Posterior cingulate gyrus (tissue), 11 donors: ENCODE measurements at regions not wholly inside any gene's neighbourhood (a gene's known extent, or its start where the extent isn't known, plus 50 kb on each side); places are given as distances from the start of the nearest gene placed in this dataset.

Experiments
- DNase-seq, 10 donors: peaks; one replicate each; pipeline versions ENCODE4 v3.0.0 to v3.0.0-alpha.2; 2020 to 2021; ENCODE audit warnings: mixed read lengths in 3 of 10
- intact Hi-C: fragments of 100-400 bp; cut with DNase I; formaldehyde crosslinking; loops from one replicate; pipeline ENCODE4 v1.15.1; 2023

DNA sequence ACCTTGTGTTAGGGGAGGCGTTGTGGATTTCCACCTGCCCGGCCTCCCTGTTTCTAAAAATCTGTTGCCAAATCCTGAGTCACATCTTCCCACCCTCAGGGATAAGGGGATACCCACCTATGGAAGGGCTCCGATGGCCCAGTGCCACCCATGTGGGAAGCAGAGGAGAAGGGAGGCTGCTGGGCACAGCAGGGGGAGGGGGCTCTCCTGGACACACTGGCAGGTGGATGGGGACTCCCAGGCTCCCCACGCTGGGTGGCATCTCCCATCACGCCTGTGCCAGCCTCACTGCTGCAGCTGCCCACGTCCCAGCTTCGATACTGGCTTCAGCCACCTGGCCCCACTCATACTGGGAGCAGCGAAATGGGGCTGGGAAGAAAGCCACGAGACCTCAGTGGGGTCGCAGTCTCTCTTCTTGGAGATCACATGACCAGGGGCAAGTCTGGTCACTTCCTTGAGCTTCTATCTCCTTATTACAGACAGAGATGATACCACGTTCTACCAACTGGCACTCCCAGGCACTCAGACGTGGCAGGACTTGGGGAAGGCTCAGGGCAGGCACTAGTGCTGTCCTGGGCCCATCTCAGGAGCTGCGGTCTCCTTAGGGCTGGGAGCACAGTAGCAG lies 72.2 kb downstream of the PITPNM2 start:
- intact Hi-C loops = no loop called here
- no peak for DNase-seq

DNA sequence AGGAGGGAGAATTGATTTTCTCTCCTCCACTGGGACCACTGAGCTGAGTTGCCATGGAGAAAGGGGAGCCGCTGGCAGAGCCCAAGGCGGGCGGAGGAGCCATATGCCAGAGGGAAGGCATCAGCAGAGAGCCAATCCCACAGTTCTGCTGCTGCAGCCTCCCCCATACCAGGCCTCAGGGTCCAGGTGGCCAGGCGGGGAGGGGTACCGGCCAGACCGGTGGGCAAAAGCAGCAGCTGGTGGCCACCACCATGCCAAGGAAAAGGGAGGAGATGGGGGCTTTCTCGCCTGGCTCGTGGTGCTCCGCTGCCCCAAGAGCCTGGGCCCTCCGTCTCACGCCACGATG lies 72.8 kb downstream of the PITPNM2 start:
- intact Hi-C loops = no loop called here
- peak in 6 of 10 donors; percentile 59 to 94 (median 76) for DNase-seq

DNA sequence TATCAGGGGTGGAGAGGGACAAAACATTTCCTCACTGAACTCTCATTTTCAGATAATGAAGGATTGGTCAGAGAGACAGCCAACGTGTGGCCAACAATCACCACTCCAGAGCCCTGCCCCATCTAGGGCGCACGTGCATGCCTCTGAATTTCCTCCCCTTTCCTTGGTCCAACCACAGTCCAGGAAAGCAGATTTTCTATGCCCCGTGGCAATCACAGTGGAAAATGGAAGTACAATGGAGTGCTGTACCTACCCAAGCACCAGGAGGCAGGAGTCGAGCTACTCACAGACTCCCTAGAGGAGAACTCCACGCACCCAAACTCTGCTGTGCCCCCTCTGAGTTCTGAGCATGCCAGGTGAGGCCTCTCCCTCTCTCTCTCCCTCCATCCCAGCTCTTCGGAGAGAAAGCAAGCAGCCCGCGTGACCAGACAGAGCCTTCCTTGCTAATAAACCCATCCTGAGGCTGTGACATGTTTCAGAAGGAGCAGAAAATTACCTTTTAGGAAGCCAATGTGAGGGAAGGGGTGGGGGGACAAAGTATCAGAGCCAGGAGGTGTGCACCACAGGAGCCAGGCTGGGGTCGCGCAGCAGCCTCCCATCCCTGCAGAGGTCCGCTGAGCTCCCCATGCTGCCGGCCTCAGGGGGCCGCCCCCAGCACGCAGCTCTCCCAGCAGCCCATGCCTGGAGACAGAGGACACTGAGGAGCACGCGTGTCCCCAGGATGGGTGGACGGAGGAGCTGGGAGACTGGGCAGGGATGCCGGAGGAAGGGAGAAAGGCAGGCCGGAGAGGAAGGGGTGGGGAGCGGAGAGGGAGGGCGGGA lies 73.4 kb downstream of the PITPNM2 start:
- DNase-seq = no peak
- intact Hi-C loops = no loop called here

DNA sequence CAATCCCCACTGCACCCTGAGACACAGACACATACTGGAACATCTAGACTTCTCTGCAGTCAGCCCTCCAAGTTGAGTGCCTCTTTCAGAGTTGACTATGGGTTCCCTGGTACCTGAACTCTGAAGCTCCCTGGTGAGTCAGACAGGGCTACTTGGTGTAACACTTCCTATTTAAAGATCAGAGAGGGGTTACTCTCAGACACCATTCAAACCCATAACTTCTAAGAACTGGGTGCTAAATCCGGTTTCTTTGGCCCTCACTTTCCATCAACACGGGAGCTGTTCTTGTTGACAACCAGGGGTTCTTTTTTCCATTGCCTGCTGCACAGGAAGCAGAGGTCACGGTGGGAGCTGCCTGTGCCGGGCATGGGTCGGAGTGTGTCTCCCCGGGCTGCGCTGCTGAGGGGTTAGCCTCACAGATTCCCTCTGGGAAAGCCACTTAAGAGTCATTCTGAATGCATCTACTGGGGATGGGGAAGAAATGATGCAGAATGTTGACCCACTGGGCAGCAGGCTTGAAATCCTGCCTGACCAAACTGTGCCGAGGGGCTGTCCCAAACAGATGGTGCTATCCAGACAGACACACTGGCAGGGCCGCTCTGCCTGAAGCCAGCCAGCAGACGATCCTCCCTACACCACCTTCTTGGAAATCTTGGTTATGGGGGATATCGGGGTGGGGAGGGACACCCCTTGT lies 74.1 kb downstream of the PITPNM2 start:
- intact Hi-C loops = no loop called here
- peak in 1 of 10 donors; percentile 63 for DNase-seq

DNA sequence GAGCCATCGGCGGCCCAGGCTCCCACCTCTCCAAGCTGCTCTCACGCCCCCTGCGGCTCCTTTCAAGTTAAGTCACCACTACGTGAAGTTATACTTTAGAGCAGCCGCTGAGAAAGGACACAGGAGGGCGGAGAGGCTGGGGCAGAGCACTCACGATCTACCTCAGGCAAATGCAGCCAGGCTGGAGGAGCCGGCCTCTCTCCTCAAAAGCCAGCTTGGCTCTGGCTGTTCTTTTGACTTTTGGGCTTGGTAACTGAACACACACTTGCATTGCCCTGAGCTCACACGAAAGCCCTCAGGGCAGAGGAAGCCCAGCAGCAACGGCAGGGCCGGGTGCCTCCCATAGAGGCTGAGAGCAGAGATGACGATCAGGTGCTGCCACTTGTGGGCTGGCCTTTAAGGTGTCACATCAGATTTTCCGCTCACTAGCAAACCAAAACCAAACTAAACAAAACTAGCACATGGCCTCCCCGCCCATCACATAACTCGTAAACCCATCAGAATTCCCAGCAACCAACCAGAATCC lies 75.2 kb downstream of the PITPNM2 start:
- peak in 2 of 10 donors; percentile 80 to 85 for DNase-seq
- intact Hi-C loops = no loop called here

DNA sequence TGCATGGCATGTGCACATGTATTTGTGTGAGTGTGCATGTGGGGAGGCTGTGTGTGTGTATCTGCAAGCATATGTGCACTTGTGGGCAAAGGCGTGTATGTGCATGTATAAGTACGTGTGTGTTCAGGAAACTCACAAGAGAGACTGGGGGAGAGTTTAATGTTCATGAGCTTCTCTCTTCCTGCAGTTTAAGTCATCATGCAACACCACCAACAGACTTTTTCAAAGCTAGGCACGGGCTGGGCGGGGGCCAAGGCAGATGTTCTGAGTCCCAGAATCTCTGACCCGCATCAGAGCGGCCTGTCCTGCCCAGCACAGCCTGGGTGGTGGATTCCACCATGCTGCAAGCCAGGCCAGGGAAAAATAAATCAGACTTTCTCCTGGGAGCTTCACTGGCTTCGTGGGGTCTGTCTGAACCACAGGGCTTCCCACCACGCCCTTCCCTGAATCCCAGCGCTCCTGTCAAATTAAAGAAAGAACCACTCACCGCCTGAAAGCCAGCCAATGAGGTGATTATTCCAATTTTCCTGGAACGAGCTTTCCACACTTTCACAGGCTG lies 75.7 kb downstream of the PITPNM2 start:
- intact Hi-C loops = no loop called here
- DNase-seq = peak in 1 of 10 donors; percentile 84

DNA sequence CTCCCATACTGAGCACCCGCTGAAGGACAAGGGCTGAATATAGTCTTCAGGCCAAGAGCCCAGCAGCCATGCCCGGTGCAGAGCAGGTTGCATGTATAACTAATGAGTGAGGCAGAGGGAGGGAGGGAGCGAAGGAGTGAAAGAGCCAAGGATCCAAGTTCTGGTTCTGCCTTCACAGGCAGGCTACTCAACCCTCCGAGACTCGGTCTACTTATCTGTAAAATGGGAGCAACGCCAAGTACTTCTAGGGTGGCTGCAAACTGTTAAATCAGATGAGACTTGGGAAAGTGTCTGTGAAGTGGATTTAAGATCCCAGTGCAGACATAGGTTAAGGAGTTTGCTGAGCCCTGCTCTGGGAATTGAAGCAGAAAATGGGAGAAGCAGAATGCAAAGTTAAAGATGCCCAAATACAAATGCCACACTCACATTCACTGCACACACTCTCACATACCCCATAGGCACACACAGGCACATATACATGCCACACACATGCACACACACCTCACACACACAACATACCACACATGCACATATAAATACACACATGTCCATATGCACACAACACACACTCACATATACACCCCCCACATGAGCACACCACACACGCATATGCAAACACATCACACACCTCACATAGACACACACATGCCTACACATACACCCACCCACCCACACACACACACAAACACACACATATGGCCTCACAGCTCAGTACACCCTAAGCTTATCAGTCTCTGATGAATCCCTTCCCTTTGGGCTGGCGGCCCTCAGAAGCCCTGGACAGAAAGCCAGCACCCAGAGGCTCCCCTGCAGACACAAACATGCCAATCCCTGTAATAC lies 76.7 kb downstream of the PITPNM2 start:
- intact Hi-C loops = no loop called here
- peak in 1 of 10 donors; percentile 49 for DNase-seq

DNA sequence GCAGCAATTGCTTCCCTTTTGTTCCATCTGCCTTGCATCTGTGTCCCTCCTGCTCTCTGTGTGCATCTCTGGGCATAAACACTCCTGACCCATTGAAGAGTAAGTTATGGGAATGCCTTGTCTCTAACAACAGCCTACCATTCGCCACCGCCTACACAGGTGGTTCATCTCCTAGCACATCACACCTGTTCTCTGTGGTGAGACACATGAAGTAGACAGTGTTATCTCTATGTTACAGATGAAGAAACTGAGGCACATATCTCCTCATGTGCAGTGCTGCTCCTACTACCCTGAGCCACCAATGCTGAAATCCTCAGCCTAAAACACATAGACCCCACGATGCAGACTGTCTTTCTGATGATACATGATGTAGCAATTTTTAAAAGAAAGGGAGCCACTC lies 77.6 kb downstream of the PITPNM2 start:
- intact Hi-C loops = no loop called here
- peak in 1 of 10 donors; percentile 2 for DNase-seq

DNA sequence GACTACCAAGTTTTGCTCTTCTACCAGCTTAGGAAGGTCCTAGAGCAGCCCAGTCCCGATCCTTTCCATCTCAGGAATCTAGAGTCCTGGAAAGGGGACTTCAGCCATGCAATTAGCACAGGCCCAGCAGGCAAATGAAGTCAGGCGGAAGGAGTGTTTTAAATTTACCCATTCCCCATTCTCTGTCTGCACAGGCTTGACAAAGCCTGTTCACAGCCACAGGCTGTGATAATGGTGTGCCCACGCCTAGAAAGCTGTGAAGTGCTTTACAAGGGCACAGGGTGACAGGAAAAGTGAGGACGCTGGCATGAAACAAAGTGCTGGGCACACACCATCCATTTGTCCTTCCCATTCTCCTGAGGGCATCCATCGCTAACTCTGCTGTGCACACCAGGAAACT lies 79.0 kb downstream of the PITPNM2 start:
- peak in 2 of 10 donors; percentile 73 to 77 for DNase-seq
- intact Hi-C loops = no loop called here

DNA sequence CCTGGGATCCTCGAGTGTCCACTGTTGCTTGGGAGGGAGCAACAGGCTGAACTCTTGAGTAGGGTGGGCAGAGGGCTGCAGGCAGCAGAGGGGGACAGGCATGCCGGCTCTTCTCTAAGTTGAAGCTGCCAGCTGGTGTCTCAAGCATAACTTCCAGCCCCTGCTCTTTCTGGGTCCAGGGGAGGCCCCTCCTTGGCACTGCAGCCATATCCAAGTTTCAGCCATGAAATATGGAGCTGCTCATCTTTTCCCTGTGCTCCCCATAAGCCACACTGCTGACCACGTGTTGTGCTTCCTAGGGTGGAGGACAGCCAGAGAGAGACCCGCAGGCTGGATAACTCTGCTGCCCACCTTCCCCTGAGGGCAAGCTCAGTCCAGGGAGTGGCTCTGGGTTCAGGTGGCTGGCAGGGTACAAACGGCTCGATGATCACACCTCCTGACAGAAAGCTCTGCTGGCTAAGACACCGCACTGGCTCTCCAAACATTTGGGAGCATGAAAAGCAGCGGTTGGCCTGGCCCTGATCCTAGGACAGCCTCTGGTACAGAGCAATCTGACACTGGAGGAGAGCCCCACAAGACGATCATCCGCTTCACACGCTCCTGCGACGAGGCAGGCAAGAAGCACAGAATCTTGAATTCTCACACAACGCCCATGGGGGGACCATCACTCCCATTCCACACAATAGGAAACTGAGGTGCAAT lies 79.6 kb downstream of the PITPNM2 start:
- intact Hi-C loops = no loop called here
- peak in 2 of 10 donors; percentile 80 to 84 for DNase-seq

DNA sequence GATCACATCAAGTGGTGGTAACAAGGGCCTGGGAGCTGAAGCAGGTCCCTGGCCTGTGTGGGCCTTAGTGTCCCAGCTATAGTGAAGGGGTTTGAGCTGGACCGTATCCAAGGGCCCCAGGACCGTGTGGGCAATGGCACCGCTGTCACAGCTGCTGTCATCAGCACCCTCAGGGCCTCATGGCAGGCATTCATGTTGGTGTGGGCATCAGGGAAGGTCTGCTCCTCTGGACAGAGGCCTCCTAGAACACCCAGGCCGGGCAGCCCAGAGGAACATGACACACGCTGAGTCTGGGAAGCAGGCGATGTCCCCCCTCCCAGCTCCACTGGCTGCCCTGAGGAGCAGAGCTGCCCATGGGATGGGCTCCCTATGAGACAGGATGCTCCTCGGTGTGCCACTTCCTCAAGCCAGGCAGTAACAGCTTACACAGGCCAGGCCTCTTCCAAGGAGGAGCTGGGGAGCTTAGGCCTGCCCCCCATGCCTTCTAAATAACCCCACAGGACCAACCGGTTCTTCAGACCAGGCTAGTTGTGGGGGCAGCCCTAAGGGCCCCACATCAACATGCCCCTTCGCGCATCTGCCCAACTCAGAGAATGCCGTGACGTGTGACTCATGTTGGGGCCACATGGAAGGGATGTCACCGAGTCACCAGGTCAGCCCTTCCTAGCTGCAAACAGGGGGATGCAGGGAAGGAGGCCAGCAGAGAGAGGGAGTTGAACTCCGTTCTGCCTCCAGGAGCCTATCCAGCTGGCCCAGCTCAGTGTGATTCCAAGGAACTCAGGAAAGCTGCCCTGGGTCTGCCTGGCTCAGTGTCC lies 80.4 kb downstream of the PITPNM2 start:
- peak in 2 of 10 donors; percentile 74 to 75 for DNase-seq
- intact Hi-C loops = no loop called here

DNA sequence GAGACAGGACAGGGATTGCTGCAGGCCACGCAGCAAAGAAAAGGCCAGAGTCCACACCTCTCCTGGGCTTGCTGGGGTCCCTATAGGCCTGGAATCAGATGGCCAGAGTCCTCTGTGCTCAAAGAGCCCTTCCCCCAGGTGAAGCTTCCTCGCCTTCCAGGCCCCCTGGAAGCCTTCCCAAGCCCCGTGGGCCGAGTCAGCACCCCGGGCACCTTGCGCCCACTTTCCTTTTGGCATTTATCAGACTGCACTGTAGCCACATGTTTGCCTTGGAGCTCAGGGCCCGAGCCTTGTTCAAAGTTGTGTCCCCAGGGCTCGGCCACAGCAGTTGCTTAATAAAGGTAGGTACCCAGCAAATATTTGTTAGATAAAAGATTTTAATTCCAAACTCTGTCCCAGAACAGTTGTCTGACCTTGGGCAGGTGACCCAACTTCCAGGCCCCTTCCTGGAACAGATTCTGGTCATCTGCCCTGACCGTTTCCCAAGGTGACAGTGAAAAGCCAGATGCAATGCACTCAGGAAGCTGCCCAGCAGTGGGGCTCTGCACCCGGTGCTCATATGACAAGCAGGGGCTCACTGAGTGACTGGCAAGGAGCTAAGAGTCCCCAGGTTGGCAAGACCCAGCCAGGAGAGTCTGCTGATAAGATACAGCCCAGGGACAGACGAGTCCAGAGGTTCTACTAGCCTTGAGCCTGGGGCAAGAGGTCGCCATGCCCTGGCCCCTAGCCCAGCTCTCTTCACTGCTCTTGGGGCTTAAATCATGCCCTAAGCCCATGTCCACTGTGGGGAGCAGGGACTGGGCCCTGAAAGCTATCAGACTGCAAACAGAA lies 81.2 kb downstream of the PITPNM2 start:
- intact Hi-C loops = no loop called here
- DNase-seq = peak in 2 of 10 donors; percentile 56 to 62

DNA sequence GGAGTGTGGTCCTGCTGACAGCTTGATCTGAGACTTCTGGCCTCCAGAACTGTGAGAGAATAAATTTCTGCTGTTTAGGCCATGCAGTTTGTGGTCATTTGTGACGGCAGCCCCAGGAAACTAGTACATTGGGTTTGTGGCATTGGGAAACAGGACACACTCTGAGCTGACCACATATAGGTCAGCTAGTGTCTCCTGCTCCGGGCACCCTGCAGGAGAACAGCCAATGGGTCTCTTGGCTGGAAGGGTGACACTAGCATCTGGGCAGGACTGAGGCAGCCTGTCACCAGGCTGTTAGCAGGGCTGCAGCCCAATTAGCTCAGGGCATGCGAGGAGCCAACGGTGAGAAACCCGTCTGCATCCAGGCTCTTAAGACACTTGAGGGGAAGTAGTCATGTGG lies 83.2 kb downstream of the PITPNM2 start:
- intact Hi-C loops = no loop called here

DNA sequence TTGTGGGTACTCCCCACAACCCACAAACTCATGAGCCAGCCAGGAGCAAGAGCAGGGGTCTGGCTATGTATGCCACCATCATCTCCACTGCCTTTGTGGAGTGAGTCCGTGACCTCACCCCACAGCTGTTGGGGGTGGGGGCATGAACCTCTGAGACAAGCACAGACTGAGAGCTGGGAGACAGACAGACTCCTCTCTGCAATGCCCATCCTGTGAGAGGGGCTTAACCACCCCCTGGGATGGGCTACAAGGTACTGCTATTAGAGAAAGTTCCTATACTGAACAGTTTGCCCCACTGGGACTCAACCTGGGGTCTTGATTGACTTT lies 84.5 kb downstream of the PITPNM2 start:
- DNase-seq = peak in 1 of 10 donors; percentile 25

More for the DNA sequence above, 83.2 kb downstream of the PITPNM2 start:
- DNase-seq = peak in 3 of 10 donors; percentile 72 to 81 (median 73)

DNA sequence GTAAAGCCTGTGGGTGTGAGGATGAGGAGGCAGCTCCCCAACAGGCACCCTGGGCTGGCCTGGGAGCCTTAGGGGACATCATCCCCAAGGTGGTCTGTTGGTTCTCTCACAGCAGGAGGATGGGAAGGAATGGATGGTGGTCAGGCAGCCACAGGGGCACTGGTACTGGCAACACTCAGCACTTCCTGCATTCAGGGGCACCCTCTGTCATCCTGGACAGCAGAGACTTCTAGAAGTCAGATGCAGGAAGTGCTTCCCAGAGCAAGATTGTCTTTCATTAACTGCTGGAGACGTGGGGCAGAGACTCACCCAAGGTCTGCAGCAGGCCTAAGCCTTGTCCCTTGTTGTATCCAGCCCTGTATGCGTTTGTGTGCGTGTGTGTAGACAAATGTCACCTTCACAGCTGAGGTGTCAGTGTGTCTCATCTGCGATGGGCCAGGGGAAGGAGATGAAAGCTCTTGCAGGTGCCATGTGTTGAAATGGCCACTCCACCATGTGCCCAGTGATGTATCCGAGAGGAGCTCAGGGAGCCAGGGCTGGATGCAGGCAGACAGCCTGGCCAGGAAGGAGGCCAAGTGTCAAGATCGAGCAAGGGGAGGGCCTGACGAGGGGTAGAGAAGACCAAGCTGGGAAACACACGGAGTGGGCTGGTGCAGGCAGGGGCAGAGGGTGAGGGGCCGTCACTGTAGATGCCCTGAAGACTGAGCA lies 85.1 kb downstream of the PITPNM2 start:
- DNase-seq = peak in 3 of 10 donors; percentile 62 to 71 (median 71)
- intact Hi-C loops = no loop called here

More for the DNA sequence above, 84.5 kb downstream of the PITPNM2 start:
- intact Hi-C loops = no loop called here

DNA sequence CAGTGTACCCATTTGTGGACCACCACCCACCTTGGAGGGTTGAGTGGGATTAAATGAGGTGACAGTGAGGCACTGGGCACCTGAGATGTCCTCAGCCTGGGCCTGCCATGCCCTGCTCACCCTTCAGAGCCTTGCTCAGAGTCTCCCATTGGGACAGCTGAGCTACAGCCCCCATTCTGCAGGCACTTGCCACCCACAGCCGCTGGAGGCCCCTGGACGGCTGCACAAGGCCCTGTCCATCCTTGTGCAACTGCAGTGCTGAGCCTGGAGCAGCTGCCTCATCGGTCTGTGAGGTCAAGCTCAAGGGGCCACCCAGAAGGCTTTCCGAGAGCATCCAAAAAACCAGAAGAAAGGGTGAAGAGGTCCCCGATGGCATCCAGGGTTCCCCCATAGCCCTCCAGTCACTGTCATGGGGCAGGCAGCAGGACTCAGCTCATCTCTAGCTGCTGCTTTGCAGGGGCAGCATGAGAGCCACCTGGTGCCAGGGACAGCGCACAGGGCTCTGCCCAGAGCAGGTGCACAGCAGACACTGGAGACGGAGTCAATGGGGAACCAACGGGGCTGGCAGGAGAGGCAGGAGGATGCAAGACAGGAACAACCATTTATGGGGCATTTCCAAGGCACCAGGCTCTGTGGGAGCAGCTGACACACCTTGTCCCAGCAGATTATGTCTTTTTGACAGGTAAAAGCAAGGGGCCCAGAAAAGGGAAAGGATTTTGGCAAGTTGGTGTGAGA lies 84.6 kb downstream of the ARL6IP4 start:
- intact Hi-C loops = no loop called here
- DNase-seq = peak in 3 of 10 donors; percentile 68 to 82 (median 74)
